SK-N-MC (cell line): ENCODE measurements at regions not wholly inside any gene's neighbourhood (a gene's known extent, or its start where the extent isn't known, plus 50 kb on each side); places are given as distances from the start of the nearest gene placed in this dataset.

Experiments used
- EZH2 ChIP-seq: fragments of 200-600 bp; sonication (generic); IDR thresholded peaks from one replicate; pipeline ENCODE4 v1.6.1; 2017; ENCODE audit warnings: antibody characterized with exemption
- FOXP2 ChIP-seq: optimal IDR thresholded peaks from 2 replicates; pipeline ENCODE3; 2011; ENCODE audit warnings: mild to moderate bottlenecking, moderate library complexity; ENCODE audit not compliant: insufficient read depth; ENCODE audit errors: extremely low read length, control extremely low read depth
- POLR2AphosphoS5 ChIP-seq: IDR thresholded peaks from 2 replicates; pipeline ENCODE4 v1.6.1; 2012; ENCODE audit warnings: mild to moderate bottlenecking, low read depth, low read length, borderline replicate concordance

- TF ChIP-seq EZH2 (no peak), POLR2AphosphoS5 (no peak), FOXP2 (no peak)
Measured at GRCh38 chr1:221839321-221839720, 97.4 kb upstream of the DUSP10 start.
